Activated T-helper 1 cell treated with Interleukin-2 at 50 U/mL for 16 hours (primary cell): ENCODE measurements at regions not wholly inside any gene's neighbourhood (a gene's known extent, or its start where the extent isn't known, plus 50 kb on each side); places are given as distances from the start of the nearest gene placed in this dataset.
"Not testable (repeated sequence)": the region's sequence is repeated elsewhere in the genome, so short reads cannot be mapped to it uniquely, and the experiment has no call there.

Source experiments
- DNase-seq: peaks from one replicate; pipeline ENCODE4 v3.0.0-alpha.2; 2020; ENCODE audit warnings: low read depth

DNA sequence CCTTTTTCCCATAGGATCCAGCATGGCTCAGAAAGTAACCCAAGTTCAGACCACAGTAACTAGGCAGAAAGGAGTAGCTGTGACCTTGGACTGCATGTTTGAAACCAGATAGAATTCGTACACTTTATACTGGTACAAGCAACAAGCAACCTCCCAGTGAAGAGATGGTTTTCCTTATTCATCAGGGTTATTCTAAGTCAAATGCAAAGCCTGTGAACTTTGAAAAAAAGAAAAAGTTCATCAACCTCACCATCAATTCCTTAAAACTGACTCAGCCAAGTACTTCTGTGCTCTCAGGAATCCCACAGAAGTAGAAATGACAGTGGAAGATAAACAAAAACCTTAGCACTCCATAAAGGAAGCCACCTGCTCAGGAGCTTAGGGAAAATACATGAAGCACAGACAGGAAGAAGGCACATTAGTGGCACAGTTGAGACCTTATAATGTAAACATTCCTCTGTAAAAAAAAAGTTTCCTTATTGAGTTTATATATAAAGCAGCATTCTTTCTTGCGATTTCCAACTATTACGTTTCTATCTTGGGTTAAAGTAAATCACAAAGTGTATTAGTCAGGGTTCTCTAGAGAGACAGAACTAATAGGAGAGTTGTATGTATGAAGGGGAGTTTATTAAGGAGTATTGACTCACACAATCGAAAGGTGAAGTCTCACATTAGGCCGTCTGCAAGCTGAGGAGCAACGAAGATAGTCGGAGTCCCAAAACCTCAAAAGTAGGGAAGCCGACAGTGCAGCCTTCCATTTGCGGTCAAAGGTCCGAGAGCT lies 398.4 kb downstream of the DAD1 start:
- no peak for DNase-seq

DNA sequence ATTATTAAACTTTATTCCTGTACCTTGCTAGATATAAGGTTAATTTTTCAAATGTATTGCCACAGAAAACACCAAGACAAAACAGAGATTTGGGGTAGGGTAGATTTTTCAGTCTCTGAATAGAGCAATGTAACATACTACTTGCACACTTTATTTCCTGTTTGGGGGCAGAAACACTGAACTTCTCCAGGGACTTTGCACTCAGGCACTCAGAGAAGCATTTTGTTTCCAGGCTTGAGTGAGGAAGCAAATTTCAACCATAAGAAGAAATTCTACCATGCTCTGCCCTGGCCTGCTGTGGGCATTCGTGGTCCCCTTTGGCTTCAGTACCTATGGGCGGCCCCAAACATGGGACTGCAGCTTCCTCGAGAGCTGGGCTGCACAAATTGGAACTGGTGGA lies 399.1 kb downstream of the DAD1 start:
- DNase-seq = no peak

DNA sequence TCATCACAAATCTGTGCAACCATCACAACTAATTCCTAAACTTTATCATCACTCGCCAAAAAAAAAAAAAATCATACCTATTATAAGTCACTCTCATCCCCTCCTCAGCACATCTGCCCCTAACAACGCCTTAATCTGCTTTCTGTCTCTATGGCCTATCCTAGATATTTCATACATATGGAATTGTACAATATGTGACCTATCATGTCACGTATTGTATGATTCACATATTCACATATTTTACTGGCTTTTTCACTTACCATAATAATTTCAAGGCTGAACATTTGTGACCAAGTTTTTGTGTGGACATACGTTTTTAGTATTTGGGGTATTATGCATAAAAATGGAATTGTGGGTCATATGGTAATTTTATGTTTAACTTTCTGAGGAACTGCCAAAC lies 400.7 kb downstream of the DAD1 start:
- no peak for DNase-seq

GRCh38 chr14:22185789-22186188 lies 403.2 kb downstream of the DAD1 start:
- no peak for DNase-seq

- no peak for DNase-seq
Observed at GRCh38 chr14:22185191-22185590, 403.8 kb downstream of the DAD1 start.

DNA sequence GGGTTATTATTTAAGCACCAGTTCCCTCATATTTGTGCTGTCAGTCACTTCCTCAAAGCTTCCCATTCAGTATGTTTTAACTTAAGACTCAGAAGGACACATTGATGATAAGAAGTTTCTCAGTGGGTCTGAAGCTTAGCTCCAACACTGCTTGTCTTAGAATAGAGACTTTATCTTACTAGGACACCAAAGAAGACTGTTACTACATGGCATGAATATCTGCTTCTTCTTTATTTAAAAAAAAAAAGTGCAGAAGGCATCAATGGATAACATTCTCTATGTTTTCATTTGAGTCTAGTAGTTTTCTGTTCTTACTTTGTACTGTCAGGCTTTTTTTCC lies 404.2 kb downstream of the DAD1 start:
- no peak for DNase-seq

- no peak for DNase-seq
Observed at GRCh38 chr14:22184157-22184829, 404.7 kb downstream of the DAD1 start.

- no peak for DNase-seq
Observed at GRCh38 chr14:22180045-22180444, 409.0 kb downstream of the DAD1 start.

DNA sequence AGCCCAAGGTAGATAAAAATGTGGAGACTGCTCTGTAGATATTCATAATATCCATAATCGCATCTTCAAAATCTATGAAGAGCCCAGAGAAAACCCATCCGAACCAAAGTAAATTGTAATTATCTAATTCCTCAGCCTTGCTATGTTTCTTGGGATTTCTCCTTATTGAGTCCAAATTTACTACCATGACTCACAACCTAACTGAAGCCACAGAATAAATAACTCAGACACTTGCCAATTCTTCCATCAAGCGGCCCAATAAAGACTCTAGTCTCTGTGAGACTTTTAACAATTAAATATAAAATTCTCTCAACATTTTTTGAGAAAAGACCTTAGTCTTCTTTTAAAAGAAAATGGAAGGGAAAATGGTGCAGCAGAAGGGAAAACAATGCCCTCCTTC lies 409.8 kb downstream of the DAD1 start:
- no peak for DNase-seq

GRCh38 chr14:22178333-22178839 lies 410.6 kb downstream of the DAD1 start:
- no peak for DNase-seq

DNA sequence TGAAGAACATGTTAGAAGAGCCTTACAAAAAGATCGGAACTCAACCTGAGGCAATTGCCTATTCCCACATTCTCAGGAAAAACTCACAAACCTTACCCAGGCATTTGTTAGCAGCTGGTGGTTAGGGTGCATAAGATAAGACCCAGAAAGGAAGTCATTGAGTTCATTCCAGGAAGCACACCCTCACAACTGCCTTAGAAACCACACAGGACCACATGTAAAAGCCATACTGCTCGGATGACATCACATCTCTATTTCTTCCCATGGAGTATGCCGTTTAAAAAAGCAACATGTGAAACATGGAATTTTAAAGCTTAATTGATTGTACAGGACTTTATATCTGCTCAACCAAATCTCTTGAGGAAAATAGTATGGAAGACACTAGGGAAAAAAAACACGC lies 411.2 kb downstream of the DAD1 start:
- DNase-seq = no peak

GRCh38 chr14:22176957-22177356 lies 412.1 kb downstream of the DAD1 start:
- DNase-seq = no peak

DNA sequence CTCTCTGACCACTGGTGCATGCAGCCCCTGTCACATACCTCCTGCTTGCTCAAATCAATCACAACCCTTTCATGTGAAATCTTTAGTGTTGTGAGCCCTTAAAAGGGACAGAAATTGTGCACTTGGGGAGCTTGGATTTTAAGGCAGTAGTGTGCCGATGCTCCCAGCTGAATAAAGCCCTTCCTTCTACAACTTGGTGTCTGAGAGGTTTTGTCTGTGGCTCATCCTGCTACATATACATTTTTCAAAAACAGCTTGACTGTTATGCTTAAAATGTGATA lies 413.8 kb downstream of the DAD1 start:
- not testable (repeated sequence) for DNase-seq

DNA sequence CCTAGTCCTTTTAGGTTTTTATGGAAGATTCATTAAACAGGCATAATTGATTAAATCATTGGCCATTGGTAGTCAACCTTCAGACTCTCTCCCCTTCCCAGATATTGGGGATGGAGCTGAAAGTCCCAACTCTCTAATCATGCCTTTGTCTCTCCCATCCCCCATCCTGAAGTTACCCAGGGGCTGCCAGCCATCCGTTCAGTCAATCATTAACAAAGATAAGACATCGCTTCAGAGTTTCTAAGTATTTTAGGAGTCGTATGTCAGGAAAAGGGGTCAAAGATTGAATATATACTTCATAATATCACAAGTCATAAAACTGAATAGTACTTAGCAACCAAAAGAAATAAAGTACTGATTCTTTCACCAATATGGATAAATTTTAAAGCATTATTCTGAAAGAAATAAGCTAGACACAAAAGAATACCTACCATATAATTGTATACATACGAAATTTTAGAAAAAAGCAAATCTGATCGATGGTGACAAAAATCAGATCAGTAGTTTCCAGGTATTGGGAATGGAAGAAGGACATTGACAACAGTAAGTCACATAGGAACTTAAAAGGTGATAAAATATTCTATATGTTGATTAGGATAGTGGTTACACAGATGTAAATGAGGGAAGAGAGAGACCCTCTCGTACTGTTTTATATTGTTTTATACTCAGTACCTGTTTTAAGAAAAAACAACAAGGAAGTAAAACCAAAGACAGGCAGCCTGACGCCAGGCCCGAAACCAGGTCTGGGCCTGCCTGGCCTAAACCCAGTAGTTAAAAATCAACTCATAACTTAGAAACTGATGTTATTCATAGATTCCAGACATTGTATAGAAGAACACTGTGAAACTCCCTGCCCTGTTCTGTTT lies 414.4 kb downstream of the DAD1 start:
- no peak for DNase-seq

- no peak for DNase-seq
Observed at GRCh38 chr14:22168092-22168955, 420.7 kb downstream of the DAD1 start.

DNA sequence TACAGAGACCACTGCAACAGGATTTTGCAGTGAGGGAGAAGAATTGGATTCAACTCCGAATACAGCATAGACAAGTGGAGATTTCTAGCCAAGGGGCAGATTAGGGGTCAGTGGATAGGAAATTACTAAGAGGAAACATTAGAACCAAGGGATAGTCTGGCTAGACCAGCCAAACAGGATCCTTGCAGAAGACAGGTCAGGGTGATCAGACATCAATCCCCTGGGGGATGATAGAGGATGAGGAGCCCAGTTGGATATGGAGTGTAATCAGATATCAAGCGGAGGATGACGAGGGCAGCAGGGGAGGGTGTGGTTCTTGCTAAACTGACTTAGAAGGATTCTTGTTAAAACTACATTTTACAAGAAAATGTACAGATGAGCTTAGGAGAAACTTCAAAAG lies 424.4 kb downstream of the DAD1 start:
- DNase-seq = no peak

- no peak for DNase-seq
Observed at GRCh38 chr14:22163051-22163450, 426.0 kb downstream of the DAD1 start.

DNA sequence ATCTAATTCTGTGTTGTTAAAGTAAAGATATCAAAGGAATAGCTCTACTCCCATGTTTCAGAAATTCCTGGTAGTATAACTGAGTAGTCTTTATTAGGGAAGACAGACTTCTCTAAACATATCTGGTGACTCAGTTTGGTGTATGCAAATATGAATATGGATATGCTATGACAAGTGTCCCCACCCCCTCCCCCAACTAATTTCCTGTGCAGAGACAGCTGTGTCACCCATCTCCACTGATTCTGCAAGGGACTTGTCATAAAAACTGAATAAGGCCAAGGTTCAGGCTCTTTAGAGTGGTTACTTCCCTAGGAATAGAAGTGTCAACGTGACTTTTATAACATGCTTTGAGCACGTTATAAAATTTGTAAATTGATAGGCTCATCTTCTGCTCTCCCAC lies 429.1 kb downstream of the DAD1 start:
- DNase-seq = no peak

DNA sequence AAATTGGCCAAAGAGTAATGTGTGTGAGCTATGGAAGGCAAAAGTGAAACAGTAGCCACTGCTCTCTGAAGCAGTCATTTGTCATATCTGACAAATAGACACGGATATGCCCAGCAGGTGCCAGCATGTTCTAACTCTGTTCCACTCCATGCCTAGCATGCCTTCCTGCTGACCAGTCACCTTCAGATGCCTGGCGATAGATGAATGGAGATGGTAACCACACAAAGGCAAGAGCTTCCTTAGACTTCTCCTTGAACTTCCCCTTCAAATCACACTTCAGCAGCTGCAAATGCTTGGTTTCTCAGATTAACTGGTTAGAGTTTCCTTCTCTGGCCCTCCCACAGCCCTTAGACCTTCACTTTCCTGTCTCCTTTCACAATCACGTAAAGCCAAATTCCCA lies 429.9 kb downstream of the DAD1 start:
- DNase-seq = no peak

GRCh38 chr14:22158560-22158959 lies 430.5 kb downstream of the DAD1 start:
- DNase-seq = no peak

- no peak for DNase-seq
Observed at GRCh38 chr14:22155571-22155970, 433.5 kb downstream of the DAD1 start.

- no peak for DNase-seq
Observed at GRCh38 chr14:22152903-22153302, 436.1 kb downstream of the DAD1 start.
